PC-3 (cell line): ENCODE measurements at regions not wholly inside any gene's neighbourhood (a gene's known extent, or its start where the extent isn't known, plus 50 kb on each side); places are given as distances from the start of the nearest gene placed in this dataset.
A peak's percentile ranks its signal among the peaks of the same experiment; 100 is the strongest.

Source experiments
- ATAC-seq: fragments of 200-7000 bp; cut with Tn5 transposase; 2 replicates; pipeline ENCODE4 v1.9.1; 2020; ENCODE audit warnings: mild to moderate bottlenecking, moderate library complexity
- BruUV-seq: library from RNA; stranded (reverse); fragments of 400-500 nt; replicated peaks from 2 replicates; lab custom pipeline; 2021; lab: Mats Ljungman, UMichigan
- CTCF ChIA-PET: fragments of 300-600 bp; sonication (Branson Sonifier 250); formaldehyde crosslinking; loops from one replicate; lab custom pipeline; 2022; ENCODE audit warnings: antibody characterized with exemption; lab: Charles Lee
- POLR2A ChIA-PET: fragments of 300-600 bp; sonication (Branson Sonifier 250); formaldehyde crosslinking; loops from one replicate; lab custom pipeline; 2022; ENCODE audit warnings: antibody characterized with exemption; ENCODE audit not compliant: unreplicated experiment; lab: Charles Lee
- DNase-seq: peaks from one replicate; pipeline ENCODE4 v3.0.0-alpha.2; 2015
- H2AFZ ChIP-seq: fragments of 300-600 bp; sonication (generic); 2 replicates; pipeline ENCODE4 v1.6.0; 2016; ENCODE audit warnings: antibody characterized with exemption, low read length
- H3F3A ChIP-seq: fragments of 300-600 bp; sonication (generic); one replicate; pipeline ENCODE4 v1.6.0; 2017; ENCODE audit warnings: antibody characterized with exemption, low read length, control low read depth, mild to moderate bottlenecking; ENCODE audit not compliant: unreplicated experiment
- H3K27ac ChIP-seq: fragments of 300-600 bp; sonication (generic); 2 replicates; pipeline ENCODE4 v1.5.1; 2016; ENCODE audit warnings: mild to moderate bottlenecking, low read length
- H3K27me3 ChIP-seq: fragments of 300-600 bp; sonication (generic); 2 replicates; pipeline ENCODE4 v1.6.1; 2016; ENCODE audit warnings: low read length, mixed read lengths
- H3K36me3 ChIP-seq: fragments of 300-600 bp; sonication (generic); 2 replicates; pipeline ENCODE4 v1.6.1; 2016; ENCODE audit warnings: low read depth, mixed run types, low read length, mixed read lengths
- H3K4me1 ChIP-seq: fragments of 300-600 bp; sonication (generic); 2 replicates; pipeline ENCODE4 v1.5.1; 2016; ENCODE audit warnings: low read length; ENCODE audit not compliant: insufficient read depth
- H3K4me2 ChIP-seq: fragments of 300-600 bp; sonication (generic); 2 replicates; pipeline ENCODE4 v1.6.0; 2016; ENCODE audit warnings: low read length
- H3K4me3 ChIP-seq: fragments of 300-600 bp; sonication (generic); 2 replicates; pipeline ENCODE4 v1.5.1; 2016; ENCODE audit warnings: mild to moderate bottlenecking, low read length, mixed read lengths
- H3K79me2 ChIP-seq: fragments of 300-600 bp; sonication (generic); 2 replicates; pipeline ENCODE4 v1.6.1; 2017; ENCODE audit warnings: low read length, mixed read lengths
- H3K9ac ChIP-seq: fragments of 300-600 bp; sonication (generic); 2 replicates; pipeline ENCODE4 v1.6.0; 2016; ENCODE audit warnings: mild to moderate bottlenecking, low read length
- H3K9me2 ChIP-seq: fragments of 300-600 bp; sonication (generic); replicated peaks from 2 replicates; pipeline ENCODE4 v1.6.1; 2016; ENCODE audit warnings: mixed run types, low read length, mixed read lengths
- H3K9me3 ChIP-seq: fragments of 300-600 bp; sonication (generic); 2 replicates; pipeline ENCODE4 v1.6.1; 2016; ENCODE audit warnings: low read length, mixed read lengths
- H4K20me1 ChIP-seq: fragments of 300-600 bp; sonication (generic); 2 replicates; pipeline ENCODE4 v1.6.1; 2016; ENCODE audit warnings: low read length, mixed read lengths
- EZH2 ChIP-seq: fragments of 300-600 bp; sonication (generic); IDR thresholded peaks from one replicate; pipeline ENCODE4 v1.6.1; 2017; ENCODE audit warnings: antibody characterized with exemption, mild to moderate bottlenecking, low read length; ENCODE audit not compliant: unreplicated experiment
- EZH2phosphoT487 ChIP-seq: fragments of 300-600 bp; sonication (generic); IDR thresholded peaks from 2 replicates; pipeline ENCODE4 v1.6.1; 2018; ENCODE audit warnings: mild to moderate bottlenecking, antibody characterized with exemption, low read length, borderline replicate concordance
- intact Hi-C: fragments of 100-400 bp; cut with micrococcal nuclease; formaldehyde crosslinking; loops from 2 replicates; pipeline ENCODE4 v1.9.0; 2023
- TF ChIP-seq, protein P1 (sequence below): fragments of 300-600 bp; sonication (generic); conservative IDR thresholded peaks from 2 replicates; pipeline ENCODE4 v1.5.1; 2017; ENCODE audit warnings: antibody characterized with exemption, low read depth, mild to moderate bottlenecking, low read length

DNA sequence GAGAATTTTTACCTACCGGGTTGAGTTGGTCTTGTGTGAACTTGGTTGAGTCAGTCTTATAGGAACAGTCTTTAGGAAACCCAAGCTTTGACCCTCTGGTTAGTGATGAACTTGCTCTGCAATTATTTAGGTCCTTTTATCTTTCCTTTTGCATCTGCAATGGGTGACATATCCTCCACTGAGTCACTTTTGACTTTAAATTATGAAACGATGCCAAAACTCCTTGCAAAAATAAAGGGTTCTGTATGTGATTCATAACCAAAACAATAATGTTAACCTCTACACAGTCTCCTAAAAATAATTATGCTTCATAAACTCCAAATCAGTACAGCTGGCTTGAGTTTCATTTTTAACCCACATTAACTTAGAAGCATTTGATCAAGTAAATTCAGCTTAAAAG lies 979.4 kb downstream of the GALC start:
- CTCF ChIA-PET = no interaction called here
- no peak overlapping the region for H3K9ac ChIP-seq
- TF ChIP-seq EZH2phosphoT487 = no peak
- TF ChIP-seq, protein P1, sequence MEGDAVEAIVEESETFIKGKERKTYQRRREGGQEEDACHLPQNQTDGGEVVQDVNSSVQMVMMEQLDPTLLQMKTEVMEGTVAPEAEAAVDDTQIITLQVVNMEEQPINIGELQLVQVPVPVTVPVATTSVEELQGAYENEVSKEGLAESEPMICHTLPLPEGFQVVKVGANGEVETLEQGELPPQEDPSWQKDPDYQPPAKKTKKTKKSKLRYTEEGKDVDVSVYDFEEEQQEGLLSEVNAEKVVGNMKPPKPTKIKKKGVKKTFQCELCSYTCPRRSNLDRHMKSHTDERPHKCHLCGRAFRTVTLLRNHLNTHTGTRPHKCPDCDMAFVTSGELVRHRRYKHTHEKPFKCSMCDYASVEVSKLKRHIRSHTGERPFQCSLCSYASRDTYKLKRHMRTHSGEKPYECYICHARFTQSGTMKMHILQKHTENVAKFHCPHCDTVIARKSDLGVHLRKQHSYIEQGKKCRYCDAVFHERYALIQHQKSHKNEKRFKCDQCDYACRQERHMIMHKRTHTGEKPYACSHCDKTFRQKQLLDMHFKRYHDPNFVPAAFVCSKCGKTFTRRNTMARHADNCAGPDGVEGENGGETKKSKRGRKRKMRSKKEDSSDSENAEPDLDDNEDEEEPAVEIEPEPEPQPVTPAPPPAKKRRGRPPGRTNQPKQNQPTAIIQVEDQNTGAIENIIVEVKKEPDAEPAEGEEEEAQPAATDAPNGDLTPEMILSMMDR = no peak
- no peak for TF ChIP-seq EZH2
- peak; percentile 31 for DNase-seq
- H3F3A ChIP-seq = no peaks in the 10 kb centered on the region
- H3K4me1 ChIP-seq = no peaks in the 10 kb centered on the region
- no peak overlapping the region for H3K27ac ChIP-seq
- no peak overlapping the region for H2AFZ ChIP-seq
- H3K9me2 ChIP-seq = no peaks in the 10 kb centered on the region
- ATAC-seq = no peak
- POLR2A ChIA-PET = no interaction called here
- intact Hi-C loops = no loop called here
- no peaks in the 10 kb centered on the region for H3K36me3 ChIP-seq
- peaks cover 21% of the 10 kb centered on the region; the same call in 1 of the 2 replicates for H3K9me3 ChIP-seq
- no peaks in the 10 kb centered on the region for H3K79me2 ChIP-seq
- H3K27me3 ChIP-seq = no peaks in the 10 kb centered on the region
- no peak overlapping the region for H3K4me3 ChIP-seq
- BruUV-seq = no TSS peak
- H3K4me2 ChIP-seq = no peak overlapping the region
- no peaks in the 10 kb centered on the region for H4K20me1 ChIP-seq

DNA sequence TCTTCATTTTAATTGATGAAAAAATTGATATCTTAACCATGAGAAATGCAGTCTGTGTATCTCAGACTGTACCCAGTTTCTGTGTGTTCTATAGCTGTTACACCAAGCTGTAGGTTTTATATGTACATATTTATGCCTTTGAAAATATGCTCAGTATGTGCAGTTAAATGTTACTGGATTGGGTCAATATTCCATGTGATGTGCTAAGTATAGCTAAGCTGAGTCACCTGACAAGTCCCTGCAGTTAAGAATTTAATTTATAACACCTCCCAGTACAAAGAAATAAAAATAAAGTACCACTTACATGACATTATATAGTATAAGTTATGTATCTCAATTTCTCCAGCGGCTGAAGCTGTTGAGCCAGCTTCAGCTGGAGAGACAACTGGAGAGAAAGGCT lies 984.0 kb downstream of the GALC start:
- Histone ChIP-seq H3K9ac (no peak overlapping the region), H3K27ac (no peak overlapping the region), H3F3A (no peaks in the 10 kb centered on the region), H3K4me2 (no peak overlapping the region), H3K4me1 (no peaks in the 10 kb centered on the region), H3K79me2 (no peaks in the 10 kb centered on the region), H3K4me3 (no peak overlapping the region), H2AFZ (no peak overlapping the region), H3K9me3 (peaks cover 35% of the 10 kb centered on the region; the same call in 1 of the 2 replicates), H3K27me3 (no peaks in the 10 kb centered on the region), H3K9me2 (no peaks in the 10 kb centered on the region), H3K36me3 (no peaks in the 10 kb centered on the region), H4K20me1 (no peaks in the 10 kb centered on the region)
- no peak for TF ChIP-seq EZH2
- TF ChIP-seq, protein P1 = no peak
- intact Hi-C loops = no loop called here
- no peak for DNase-seq
- ChIA-PET CTCF (no interaction called here), POLR2A (no interaction called here)
- ATAC-seq = no peak
- no TSS peak for BruUV-seq

DNA sequence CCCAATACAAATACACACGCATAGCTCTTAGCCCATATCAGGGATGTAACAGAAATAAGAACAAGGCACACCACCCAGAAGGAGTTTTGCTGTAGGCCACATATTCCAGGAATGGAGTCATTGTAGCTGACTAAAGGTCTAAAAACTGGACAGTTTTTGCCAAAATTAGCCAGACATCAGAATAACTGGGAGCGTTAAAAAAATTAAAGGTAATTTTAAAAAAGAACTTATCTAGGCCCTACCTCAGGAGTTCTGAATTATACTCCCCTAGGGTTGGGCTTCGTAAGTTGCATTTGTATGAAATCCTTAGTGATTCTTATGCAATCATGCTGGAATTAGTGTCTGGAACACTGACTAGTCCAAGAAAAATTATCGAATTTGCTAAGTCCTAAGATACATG lies 987.7 kb downstream of the GALC start:
- DNase-seq (no peak), ATAC-seq (no peak)
- Histone ChIP-seq H3K9me2 (no peaks in the 10 kb centered on the region), H3K36me3 (no peaks in the 10 kb centered on the region), H4K20me1 (no peaks in the 10 kb centered on the region), H3K4me1 (no peaks in the 10 kb centered on the region), H3K4me2 (no peak overlapping the region), H2AFZ (no peak overlapping the region), H3K9ac (no peak overlapping the region), H3K27me3 (no peaks in the 10 kb centered on the region), H3K9me3 (peaks cover 14% of the 10 kb centered on the region), H3K4me3 (no peak overlapping the region), H3F3A (no peaks in the 10 kb centered on the region), H3K79me2 (no peaks in the 10 kb centered on the region), H3K27ac (no peak overlapping the region)
- no TSS peak for BruUV-seq
- intact Hi-C loops = no loop called here
- ChIA-PET POLR2A (no interaction called here), CTCF (no interaction called here)
- TF ChIP-seq, protein P1 = no peak
- no peak for TF ChIP-seq EZH2
- no peak for TF ChIP-seq EZH2phosphoT487
